DOHH2 (cell line): ENCODE measurements at regions not wholly inside any gene's neighbourhood (a gene's known extent, or its start where the extent isn't known, plus 50 kb on each side); places are given as distances from the start of the nearest gene placed in this dataset.

Source experiments
- CTCF ChIP-seq: fragments of 200-600 bp; sonication (generic); IDR thresholded peaks from one replicate; pipeline ENCODE4 v1.5.1; 2014; ENCODE audit warnings: antibody characterized with exemption, mild to moderate bottlenecking, low read depth, low read length; ENCODE audit not compliant: poor library complexity, severe bottlenecking
- EZH2phosphoT487 ChIP-seq: fragments of 200-600 bp; sonication (generic); IDR thresholded peaks from 2 replicates; pipeline ENCODE4 v1.6.1; 2017; ENCODE audit warnings: borderline replicate concordance, mild to moderate bottlenecking, antibody characterized with exemption, low read length, moderate library complexity, mixed read lengths

GRCh38 chr13:80952158-80952557, 611.2 kb upstream of the SPRY2 start:
- TF ChIP-seq CTCF = no peak
- TF ChIP-seq EZH2phosphoT487 = no peak
